Activated CD4-positive, CD25-positive, alpha-beta regulatory T cell treated with anti-CD3 and anti-CD28 coated beads, Interleukin-2, amount 50 U/mL, for 72 hours (primary cell): ENCODE measurements at regions not wholly inside any gene's neighbourhood (a gene's known extent, or its start where the extent isn't known, plus 50 kb on each side); places are given as distances from the start of the nearest gene placed in this dataset.
"Not testable (repeated sequence)": the region's sequence is repeated elsewhere in the genome, so short reads cannot be mapped to it uniquely, and the experiment has no call there.

Source experiments
- DNase-seq: peaks from one replicate; pipeline ENCODE4 v3.0.0; 2021

- DNase-seq: no peak
Measured at GRCh38 chr22:48819232-48819631, 1008.4 kb downstream of the BRD1 start.

DNA sequence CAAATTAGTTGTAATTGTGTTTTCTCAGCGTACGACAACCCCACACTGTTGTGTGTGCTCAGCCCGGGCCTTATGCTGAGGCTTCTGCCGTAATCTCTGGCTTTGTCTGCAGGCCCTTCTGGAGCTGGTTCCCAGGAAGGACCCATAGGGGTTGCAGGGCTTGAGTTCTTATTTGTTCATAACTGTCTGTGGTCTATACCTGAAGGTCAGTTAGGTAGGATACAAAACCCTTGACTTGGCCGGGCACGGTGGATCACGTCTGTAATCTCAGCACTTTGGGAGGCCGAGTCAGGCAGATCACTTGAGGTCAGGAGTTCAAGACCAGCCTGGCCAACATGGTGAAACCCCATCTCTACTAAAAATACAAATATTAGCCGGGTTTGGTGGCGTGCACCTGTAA is 1010.2 kb downstream of the BRD1 start:
- not testable (repeated sequence) for DNase-seq

GRCh38 chr22:48811885-48812284 is 1015.8 kb downstream of the BRD1 start:
- DNase-seq: no peak

DNA sequence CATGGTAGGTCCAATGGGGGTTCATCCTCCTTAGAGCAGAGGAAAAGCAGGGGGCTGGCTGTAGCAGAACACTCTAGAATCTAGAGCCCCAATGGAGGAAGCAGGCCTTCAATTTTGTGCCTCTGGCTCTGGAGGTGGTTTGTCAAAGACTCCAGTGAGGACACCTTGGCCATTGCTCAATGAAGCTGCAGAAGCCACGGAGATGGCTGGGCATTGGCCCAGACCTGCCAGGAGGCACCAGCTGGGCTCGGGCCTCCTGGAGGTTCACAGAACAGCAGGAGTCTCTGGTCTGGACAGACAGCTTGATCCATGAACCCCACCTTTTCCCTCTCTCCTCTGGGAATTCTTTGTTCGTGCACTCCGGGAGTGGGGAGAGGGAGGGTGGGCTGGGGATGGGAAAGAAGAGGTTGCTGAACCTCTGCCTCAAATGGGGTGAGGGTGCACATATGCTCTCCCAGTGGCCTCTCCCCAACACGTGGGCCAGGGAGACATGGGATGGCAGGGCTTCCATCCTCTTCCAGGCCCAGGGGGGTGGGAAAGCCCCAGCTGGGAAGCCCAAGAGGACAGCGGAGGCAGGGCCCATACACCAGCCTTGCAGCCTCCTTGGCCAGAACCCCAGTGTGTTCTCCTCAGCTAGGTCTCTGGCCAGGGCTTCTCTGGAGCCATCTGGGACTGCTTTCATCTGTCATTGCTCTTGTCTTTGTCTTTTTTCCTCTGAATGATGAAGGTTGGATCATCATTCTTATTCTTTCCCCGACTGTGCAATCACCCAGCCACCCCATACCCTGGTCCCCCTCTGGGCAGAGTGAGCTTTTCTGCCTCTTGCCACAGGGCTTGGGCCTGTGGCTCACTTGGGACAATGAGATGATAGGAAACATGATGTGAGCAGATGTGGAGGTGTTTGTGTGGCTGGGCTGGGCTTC is 1019.4 kb downstream of the BRD1 start:
- no peak for DNase-seq

DNA sequence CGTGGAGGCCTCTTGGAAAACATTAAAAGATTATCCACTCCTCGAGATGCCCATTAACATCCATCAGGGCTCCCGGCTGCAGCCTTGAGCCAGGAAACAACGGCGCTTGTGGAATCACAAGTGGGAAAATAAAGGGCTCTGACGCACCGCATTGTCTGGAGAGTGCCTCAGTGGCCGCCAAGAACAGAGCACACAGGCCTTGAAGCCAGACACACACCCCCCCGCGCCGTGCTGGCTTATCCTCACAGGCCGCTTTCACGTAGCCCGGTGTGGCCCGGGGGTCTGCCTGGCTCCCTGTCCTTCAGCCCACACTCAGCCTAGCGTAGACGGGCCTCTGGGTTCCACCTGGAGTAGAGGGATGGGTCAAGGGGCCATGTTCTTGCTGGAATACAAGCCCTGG is 1020.5 kb downstream of the BRD1 start:
- no peak for DNase-seq

GRCh38 chr22:48806227-48806781 is 1021.4 kb downstream of the BRD1 start:
- DNase-seq: no peak

DNA sequence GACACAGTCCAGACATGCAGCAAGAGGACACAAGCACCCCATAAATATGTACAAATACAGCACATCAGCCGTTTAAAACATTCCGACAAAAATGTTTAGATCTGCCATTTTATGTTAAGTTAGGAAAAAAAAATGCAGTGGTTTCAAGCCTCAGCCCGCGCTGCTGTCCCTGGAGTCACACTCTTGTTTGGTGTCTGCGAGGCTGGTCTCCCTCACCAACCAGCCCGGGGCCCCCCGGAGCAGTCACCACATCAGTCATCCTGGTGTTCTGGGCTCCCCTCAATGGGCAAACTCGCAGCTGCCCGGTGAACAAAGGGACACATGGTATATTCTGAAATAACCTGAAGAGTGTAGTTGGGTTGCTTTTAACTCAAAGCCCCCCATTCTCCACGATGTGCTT is 1022.2 kb downstream of the BRD1 start:
- no peak for DNase-seq

DNA sequence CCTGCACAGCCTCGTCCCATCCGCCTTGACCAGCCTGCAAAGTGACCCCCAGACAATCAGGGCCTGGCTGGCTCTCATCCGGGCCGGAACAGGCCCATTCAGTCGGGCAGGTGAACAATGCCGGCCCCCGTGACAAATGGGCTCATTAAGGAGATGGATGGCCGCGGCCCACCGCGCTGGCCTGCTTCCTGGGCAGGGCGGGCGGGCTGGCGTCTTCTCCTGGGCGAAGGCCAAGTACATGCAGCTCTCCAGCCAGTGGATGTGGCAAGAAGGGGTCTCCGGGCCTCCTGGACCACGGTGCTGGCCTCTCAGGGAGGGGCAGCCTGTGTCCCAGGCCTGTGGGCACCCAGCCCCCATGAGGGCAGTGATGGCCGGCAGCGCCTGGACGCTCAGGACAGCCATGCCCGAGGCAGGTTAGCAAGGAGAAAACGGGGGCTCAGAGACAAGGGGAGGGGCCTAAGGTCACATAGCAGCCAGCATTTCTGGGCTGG is 1022.8 kb downstream of the BRD1 start:
- DNase-seq: no peak

GRCh38 chr22:48803948-48804810 is 1023.5 kb downstream of the BRD1 start:
- no peak for DNase-seq

DNA sequence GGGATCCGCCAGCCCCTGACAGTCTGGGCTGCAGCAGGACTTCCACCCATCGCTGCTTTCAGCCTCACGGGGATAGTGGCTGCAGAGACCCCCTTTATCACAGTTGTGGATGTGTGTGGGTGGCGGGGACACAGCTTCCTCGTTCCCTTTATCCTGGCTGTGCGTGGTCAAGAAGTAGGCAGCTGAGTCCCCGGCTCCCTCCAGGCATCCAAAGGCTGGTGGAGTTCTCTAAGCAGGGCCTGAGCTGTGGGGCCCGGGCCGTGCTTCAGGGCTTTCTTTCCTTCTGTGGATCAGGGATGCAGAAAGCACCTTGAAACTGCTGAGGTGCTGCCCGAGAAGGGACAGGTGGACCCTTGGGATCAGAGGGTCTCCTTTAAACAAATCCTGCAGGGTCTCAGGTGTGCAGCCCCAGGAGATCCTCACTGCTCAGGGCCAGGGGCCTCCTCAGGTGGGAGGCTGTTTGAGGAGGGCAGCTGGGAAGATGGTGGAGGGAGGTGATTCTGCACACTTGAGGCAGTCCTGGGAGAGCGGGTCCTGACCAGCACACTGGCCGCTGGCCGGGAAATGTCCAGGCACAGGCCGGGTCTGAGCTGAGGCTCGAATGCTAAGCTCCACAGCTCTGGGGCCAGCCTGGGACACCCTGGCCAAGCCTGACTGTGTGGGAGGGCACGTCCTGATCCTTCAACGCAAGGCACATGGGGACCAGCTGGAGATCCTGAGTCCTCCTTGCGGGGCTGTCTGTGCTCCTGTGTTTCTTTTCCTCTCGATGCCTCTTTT is 1024.3 kb downstream of the BRD1 start:
- DNase-seq: no peak

DNA sequence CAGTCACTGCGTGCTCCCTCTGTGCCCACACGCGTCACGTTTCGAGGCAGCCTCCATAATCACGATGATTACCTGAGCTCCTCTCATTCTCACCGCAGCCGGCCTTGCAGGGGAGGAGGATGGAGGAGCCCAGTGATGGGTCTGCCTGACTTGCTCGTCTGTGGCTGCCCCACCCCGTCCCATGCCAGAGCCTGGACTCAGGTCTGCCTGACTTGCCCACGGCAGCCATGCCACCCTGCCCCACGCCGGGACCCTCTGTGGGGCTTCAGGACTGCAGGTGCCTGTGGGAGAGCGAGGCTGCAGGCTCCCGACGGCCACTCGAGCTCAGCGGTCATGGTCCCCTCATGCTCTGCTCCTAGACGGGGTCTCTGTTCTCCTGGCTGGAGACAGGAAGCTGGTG is 1025.1 kb downstream of the BRD1 start:
- no peak for DNase-seq

GRCh38 chr22:48800886-48801607 is 1026.6 kb downstream of the BRD1 start:
- DNase-seq: no peak

GRCh38 chr22:48800036-48800885 is 1027.4 kb downstream of the BRD1 start:
- no peak for DNase-seq

DNA sequence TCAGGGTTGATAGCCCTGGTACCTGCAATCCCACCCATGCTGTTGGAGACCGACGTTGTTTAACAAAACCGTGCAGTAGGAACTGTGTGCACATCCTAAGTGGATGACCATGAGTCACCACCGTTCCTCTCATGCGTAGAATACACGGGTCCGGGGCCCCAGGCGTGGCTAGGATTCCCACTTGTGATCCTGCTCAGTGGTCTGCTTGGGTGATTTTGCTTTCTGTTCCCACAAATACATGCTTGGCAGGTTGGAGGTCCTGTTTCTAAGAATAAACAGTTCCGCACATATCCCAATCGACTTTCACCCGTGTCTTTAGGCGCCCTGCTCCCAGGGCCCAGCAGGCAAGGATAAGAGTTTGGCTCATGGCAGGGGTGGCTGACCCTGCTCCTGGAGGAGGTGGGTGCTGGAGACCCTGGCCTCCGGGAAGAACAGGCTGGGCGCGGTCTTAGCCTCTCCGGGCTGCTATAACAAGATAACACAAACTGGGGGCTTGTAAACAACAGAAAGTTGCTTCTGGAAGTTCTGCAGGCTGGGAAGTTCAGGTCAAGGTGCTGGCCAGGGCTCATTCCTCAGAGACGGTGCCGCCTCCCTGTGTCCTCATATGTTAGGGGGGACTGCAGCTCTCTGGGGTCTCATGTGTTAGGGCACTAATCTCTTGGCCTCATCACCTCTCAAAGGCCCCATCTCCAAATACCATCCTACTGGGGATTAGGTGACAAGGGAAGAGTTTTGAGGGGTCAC is 1028.3 kb downstream of the BRD1 start:
- DNase-seq: no peak

DNA sequence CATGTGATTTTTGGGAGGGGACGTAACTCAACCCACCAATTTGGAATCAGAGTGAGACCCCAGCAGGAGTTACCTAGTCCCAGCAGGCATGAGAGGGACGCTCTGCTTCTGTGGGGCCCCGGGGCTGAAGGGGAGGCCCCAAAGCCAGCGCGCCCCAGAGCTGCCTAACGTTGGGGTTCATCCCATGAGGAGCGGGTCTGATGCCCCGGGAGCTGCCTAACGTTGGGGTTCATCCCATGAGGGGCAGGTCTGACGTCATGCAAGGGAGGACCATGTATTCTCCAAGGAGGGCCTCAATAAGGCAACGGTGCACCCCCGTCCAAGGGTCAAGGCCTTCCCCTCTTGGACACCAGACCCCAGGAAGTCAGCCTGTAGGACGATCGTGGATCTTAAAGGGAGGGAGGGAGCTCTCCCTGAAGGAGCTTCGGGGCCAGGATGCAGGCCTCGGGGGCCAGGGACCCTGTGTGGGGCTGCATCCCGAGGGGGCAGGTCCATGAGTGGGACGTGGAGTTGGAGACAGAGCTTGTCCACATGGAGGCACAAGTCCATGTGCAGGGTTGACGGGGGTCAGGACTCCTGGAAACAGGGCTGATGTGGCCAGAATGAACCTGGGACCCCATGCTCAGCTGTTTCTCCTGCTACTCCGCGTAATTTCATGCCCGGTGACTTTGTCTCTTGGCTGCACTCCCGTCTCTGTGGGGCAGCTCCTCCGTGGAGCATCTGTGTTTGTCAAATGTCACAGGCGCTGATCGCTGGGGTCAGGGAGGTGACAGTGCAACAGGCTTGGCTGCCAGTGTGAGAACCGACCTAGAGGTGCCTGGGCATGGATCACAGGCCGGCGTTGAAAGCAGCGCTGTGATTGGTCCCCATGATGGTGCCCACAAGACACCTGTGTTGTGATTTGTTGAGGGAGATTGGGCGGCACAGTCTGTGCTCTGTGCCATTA is 1029.1 kb downstream of the BRD1 start:
- no peak for DNase-seq

GRCh38 chr22:48797731-48798130 is 1029.9 kb downstream of the BRD1 start:
- no peak for DNase-seq

DNA sequence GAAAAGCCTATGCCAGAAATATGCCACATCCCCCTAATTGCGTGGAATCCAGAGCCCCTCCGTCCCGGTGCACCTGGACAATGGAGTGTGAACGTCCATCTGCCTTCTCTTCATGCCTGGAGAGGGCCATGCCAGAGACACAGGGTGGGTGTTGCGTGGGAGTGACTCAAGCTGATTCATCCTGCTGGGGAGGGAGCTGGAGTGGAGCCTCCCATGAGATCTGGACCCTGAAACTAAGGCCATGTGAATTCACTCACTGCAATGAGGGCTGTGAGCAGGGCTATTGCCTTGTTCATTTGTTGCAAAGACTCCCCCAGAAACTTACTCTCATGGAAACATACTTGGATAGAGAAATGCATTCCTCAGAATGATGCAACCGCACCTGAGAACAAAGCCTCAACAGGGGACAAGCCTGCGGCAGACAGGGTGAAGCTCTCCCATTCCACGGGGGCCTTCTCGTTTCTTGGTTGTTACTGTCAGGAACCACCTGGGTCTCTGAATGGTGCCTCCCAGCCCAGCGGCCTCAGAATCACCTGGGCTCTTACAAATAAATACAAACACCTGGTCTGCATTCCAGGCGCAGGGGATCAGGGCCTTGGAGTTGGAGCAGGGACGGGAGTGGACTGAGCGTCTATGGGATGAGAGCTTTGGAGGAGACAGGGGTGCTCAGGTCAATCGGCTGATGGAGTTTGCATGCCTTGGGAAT is 1031.2 kb downstream of the BRD1 start:
- DNase-seq: no peak

- no peak for DNase-seq
Measured at GRCh38 chr22:48795664-48796063, 1032.0 kb downstream of the BRD1 start.
